DMS153 treated with DMSO at 0.1 percent for 48 hours (cell line): ENCODE measurements at regions not wholly inside any gene's neighbourhood (a gene's known extent, or its start where the extent isn't known, plus 50 kb on each side); places are given as distances from the start of the nearest gene placed in this dataset.

Source experiments
- DNase-seq: peaks from one replicate; lab custom pipeline; 2025; ENCODE audit not compliant: unreplicated experiment; lab: John Stamatoyannopoulos, UW

DNA sequence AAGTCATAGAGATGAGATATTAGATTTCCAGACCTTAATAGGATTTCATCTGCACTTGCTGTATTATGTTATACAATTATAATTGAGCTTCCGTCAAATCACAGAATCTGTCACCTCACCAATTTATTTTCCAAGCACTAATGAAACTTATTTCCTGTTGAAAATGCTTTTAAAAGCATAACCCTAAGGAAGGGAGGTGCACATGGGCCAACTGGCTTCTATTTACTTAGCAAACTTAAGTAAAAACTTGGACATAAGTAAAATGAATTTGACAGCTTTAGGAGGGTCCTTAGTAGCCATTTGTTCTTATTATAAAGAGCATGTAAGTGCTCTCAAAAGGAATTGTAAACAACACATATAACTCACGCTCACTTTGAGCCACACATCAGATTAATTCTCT is 462.2 kb upstream of the TMPO start:
- no peak for DNase-seq

DNA sequence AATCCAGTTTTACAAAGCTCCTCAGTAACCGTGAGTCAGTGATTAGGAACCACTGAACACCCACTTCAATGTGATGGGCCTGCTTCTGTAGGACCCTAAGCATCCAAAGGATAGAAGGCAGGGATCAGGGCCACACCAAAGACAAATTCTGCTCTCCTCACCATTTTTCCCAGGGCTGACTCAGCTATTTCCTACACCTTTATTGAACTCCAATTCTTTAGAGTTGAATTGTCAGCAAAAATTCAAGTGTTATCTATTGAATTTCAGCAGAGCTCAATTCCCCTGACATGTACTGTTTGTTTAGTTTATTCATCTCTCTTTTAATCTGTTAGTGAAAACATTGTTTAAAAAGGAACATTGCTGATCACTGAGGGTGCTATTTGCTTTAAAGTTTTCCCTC is 457.7 kb upstream of the TMPO start:
- no peak for DNase-seq

DNA sequence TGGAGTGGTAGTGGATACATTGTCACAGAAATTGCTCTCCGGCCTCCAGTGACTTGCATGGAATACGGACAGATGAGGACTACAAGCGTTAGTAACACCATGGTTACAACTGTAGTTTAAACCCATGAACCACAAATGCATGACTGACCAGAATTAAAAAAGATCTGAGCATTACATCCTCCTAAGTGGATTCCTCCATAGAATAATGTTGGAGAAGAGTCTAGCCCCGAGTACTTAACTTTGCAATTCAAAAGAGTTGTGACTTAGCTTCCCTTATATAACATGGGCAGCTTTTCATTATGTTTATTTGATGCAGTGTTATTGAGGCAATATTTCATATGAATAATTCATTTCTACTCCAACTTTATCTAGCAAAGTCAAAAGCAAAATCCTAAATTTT is 457.2 kb upstream of the TMPO start:
- no peak for DNase-seq

DNA sequence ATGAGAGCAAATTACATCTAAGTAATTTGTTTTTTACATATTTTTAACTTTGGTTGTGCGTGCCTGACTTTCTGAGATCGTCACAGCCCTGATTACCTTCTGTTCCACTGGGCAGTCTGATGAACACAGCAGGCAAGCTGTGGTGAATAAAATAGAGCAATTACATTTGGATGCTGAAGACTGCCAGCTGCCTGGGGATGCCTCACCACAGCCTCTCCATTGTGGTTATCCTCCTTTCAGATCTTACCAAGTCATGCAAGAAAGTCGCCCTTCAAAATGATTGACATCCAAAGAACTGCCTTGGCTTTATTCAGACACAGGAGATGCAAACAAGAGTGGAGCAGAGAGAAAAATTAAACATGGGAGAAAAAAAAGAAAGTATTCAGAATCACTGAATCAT is 456.6 kb upstream of the TMPO start:
- no peak for DNase-seq

DNA sequence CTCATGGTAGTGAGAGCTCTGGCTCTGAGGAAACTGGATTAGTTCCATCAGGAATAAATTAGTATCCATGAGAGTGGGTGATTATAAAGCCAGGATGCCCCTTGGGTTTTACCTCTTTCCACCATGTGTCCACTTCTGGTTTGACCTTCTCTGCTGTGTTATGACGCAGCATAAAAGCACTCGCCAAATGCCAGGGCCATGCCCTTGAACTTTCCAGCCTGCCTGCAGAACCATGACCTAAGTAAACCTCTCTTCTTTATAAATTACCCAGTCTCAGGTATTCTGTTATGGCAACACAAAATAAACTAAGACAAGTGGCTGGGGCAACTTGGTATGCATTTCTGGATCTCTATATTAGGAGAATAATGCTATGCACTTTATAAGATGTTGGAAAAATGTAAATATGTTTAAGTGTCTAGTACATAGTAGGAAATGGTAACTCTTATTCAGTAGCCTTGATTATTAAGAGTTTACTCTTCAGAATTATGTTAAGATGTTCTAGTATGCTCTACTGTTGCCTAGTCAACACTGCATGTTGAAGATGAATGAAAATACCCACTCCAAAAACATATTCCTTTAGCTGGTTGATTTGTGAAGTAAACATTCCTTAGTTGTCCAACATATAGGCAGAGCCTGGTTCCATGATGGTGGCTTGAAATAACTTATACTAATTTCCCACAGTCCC is 455.6 kb upstream of the TMPO start:
- no peak for DNase-seq

DNA sequence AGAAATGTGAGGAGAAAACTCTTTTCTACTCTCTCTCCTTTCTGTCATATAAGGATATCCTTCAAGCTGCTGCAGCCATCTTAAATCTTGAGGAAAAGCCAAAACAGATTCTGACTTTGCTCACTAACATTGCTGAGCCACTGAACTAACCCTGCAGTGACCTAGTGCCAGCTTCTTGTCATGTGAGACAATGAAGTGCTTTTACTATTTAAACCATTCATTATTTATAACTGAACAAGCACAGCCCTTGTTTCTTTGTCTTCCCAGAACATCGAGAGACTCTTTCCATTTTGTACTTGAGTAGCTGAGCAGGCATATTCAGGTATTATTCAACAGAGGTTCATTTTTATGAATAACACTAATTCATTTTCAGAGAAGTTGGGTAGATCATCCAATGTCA is 455.0 kb upstream of the TMPO start:
- DNase-seq = no peak

DNA sequence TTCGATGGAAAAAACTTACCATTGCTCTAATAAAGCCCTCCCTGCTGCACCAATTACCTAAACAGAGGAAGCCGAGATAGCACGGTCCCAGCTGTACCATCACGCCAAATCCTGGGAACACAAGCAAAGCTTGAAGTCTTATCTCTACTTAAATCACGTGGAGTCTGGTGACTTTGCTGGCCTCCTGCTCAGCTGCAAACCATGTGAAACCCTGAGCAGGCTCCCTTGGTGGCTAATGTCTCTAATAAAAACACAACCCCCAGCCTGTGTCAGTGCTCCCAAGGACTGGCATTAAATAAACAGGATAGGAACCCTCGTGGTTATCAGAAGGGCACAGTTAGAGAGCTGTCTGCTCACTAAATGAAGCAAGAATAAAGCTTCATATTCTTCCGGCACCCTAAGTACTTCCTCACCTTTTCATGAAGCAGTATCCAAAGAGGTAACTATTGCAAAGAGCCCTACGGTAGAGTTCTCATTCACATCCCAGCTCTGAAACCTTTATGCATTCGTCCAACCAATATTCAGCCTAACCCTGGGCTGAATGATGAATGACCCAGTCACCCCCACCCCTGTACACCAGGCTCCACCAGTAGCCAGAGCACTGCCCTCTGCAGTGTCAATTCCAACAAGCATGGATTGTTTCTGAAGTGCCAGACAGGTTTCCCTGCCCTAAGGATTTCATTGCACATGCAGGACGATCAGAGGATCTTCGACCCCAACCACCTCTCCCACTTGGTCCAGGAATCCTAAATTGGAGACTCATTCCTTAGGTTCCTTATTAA is 452.7 kb upstream of the TMPO start:
- no peak for DNase-seq

DNA sequence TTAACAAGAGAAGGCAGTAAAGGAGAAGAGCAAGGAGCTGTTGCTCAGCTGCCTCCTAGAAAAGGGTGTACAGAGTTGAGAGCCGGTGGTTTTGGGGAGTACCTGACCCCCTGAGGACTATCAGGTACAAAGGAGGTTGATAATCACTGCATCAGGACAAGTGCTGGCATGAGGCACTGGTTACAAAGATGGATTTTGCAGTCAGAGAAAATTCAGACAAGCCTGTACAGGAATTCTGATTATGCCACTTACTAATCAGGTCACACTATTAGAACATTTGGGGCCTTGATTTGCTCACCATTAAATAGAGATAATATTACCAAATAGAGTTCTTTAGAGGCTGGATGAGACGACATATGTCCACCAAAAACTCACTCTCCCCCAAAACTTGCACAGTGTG is 450.9 kb upstream of the TMPO start:
- no peak for DNase-seq

DNA sequence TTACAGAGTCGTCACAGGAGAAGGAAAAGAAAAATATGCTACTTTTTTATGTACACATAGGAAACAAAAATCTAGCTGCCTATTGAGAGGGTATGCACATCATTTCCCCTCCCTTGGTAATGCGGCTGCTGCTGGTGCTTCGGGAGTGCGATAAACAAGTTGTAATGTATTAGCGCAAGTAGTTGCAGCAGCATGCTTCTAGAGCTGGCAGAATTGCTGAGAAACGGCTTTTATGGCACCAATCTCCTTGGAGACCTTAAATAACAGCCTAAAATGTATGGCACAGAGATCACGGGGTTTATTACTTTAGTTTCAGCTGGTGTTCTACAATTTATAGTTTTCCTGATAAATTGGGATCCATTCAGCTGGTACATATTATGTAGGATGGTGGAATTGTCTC is 447.6 kb upstream of the TMPO start:
- no peak for DNase-seq

DNA sequence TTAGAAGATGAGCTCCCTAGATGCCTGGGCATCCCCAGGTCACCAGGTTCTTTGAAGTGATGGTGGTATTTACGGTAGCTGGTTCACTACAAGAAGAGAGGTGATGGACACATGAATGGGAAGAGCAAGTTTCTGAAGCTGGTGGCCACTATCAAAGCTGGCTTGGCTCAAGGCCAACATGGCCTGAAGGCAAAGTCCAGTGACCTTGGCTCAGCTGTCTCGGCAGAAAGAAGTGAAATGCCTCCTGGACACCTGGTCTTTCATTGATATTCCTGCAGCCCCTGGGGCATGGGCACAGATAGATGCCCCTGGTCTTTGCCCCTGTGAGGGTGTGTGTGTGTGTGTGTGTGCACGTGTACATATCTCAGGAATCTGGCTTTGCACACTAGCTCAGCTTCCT is 441.8 kb upstream of the TMPO start:
- no peak for DNase-seq

DNA sequence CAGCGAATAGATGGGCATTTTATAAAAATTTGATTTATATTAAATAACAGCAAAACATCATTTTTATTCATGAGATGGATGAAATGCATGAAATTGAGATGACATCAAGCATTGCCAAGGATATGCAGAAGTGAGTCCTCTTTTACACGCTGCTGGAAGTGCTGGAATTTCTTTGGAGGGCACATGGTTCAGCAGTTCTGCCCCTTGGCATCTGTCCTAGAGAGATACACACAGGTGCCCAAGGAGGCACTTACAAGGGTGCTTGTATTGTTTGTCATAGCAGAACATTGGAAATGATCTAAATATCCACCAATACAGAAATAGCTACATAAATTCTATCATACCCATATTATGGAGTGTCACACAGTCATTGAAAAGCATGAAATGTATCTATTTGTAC is 441.1 kb upstream of the TMPO start:
- no peak for DNase-seq

DNA sequence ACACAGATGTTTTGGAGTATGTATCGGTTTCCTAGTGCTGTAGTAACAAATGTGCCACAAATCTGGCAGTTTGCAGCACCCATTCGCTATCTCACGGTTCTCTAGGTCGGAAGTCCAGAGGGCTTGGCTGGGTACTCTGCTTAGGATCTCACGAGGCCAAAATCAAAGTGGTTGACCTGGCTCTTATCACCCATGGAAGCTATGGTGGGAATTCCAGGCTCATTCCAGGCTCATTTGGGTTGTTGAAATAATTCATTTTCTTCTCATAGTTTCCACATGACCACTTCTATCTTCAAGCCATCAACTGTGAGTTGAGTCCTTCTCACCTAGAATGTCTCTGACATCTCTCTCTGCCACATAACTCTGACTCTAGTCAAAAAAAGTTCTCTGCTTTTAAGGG is 431.0 kb upstream of the TMPO start:
- DNase-seq = no peak

DNA sequence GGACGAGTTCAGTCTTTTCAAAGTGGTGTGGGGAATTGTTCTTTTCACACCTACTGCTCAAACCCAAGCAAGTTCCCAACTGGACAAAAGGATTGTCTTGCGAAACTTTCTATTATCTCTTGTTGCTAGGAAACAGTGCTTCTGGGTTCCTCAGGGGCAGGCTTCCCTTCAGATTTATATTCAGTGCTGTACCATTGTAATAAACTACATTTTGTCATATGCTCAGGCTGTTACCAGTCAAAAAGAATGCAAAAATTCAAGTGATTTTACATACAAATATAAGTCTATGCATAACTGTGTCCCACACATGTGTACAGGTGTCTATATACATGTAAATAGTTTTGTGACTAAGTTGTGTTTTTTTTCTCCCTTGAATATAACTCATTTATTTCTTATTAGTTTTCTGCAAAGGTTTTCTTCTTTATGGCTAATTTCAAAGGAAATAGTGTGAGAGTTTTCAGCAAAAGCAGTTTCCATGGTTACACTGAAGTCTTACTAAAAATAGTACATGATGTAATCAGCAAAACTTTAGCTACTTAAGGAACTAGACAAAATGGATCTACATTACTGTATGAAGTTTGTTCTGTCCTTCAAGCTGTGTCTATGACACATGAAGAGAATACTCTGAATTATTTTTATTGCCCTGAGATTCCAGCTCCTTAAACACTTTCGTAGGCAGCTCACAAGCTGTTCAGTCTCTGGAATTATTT is 430.2 kb upstream of the TMPO start:
- DNase-seq = peak; percentile 8

DNA sequence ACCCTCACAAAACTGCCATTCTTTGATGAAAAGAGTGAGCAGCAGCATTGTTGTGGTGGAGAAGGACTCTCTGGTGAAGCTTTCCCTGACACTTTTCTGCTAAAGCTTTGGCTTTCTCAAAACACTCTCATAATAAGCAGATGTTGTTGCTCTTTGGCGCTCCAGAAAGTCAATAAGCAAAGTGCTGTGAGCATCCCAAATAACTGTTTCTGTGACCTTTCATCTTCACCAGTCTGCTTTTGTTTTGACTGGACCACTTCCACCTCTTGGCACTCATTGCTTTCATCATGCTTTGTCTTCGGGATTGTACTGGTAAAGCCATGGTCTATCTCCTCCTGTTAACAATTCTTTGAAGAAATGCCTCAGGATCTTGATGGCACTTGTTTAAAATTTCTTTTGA is 424.7 kb upstream of the TMPO start:
- no peak for DNase-seq

DNA sequence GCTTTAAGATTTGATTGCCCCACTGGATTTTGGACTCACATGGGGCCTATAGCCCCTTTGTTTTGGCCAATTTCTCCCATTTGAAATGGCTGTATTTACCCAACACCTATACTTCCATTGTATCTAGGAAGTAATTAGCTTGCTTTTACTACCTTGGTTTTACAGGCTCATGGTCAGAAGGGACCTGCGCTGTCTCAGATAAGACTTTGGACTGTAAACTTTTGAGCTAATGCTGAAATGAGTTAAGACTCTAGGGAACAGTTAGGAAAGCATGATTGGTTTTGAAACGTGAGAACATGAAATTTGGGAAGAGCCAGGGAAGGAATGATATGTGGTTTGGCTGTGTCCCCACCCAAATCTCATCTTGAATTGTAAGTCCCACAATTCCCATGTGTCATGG is 419.0 kb upstream of the TMPO start:
- DNase-seq = no peak

DNA sequence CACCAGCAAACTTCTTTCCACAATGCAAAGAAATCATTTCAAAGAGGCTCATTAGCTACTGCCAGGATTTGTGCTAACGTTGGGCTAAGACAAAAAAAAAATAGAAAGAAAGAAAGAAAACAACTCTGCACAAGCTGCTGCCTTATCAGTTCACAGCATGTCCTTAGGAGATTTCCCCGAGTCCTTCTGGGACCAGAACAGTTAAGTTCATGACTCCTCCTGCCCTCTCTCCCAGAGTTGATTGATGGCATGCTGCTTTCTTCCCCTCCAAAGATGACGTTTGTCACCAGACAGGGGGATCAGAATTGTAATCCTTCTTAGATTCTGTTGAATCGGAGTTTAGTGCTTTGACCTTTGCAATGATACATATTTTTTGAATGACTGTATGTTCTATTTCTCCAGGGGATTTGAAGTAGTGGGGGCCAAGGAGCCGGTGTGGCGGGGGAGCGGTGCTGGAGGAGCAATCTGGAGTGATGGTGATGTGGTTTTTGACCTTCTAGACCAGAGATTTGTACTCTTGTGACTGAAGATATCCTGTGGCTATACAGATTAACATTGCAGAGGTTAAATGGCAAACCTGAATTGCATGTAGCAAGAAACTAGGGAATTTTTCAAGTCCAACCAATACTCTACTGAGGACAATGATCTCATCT is 409.2 kb upstream of the TMPO start:
- DNase-seq = no peak

DNA sequence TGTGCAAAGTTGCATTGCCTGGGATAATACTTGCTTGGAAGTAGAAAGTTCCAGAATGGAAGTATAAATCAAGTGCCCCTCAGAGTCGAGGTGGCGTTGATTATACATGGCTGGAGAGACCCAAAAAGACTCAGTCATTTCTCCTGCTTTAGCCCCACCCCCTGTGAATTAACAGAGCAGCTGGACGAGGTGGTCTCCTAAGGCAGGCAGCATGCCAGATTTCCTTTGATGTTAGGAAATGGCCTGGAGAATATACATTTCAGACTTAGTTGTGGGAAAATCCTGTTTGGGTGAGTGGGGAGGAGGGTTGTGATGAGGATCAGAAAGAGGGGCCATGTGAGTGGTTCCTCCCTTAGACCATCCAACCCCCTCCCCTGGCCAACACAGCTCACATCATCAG is 406.1 kb upstream of the TMPO start:
- no peak for DNase-seq

DNA sequence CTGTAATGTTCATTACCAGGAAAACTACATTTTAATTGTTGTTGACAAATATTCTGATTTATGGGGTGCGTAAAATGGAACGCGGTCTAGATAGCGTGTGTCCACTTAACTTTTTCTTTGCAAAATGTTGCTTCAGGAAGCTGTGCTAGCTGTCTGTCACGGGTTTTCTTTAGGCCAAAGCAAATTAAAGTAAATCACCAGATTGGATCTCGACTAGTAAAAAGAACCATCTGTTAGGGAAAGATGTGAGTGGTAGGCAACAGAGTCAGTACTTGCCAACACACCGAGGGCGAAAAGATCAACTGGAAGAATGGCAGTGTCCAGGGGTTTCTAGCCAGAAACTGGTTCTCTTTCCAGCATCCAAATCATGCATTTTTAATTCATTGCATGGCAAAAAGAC is 404.9 kb upstream of the TMPO start:
- no peak for DNase-seq

DNA sequence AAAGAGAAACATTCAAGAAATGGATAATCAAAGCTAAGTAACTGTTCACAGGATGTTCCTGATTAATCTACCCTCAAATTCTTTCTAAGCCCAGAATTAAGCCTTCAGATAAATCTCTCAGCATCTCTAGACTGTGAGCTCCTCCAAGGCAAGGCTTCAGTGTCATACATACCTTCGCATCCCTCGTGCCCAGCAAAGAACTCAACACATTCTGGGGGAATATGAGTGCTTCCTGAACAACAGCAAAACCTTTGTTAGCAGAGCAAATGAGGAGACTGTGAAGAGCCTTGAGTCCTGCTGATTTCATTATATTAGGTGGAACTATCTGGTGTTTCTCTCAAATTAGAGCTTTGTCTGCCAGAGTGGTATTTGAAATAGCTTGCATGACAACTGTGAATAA is 401.8 kb upstream of the TMPO start:
- no peak for DNase-seq

DNA sequence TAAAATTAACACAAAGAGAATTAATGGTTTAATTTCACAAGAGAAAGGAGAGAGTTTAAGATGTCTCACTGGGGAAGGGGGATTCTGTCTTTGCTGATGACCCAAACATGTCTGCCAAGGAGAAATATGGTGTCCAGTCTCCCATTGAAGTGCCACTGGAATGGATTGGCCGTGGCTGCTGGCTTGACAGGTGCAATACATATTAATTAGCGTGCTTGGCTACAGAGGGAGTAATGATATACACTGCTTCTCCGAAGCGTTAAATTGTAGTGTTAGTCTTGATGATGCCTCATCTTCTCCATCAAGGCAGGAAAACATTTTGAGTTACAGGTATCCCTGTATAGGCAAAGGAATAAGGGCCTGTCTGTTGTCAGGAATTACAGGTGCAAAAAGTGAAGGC is 393.4 kb upstream of the TMPO start:
- no peak for DNase-seq

DNA sequence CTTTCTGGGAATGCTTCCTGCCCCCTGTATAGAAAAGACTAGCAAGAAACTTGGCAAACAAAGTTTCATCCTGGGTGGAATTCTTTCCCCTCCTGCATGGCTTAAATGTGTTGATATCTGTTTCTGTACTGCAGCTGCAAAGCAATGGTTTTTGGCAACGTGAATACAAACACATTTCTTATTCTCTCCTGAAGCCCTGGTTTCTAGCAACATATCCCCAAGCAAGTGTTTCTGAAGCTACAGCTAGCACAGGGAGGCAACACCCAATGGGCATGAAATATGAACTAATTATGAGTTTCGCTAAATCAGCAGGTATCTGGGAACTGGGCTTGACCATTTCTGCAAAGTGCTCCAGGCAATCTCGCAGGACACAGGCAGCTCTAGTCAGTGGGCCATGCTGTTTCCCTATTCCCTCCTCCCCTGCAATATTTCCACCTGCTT is 392.3 kb upstream of the TMPO start:
- DNase-seq = no peak
